ENCODE measurements at regions not wholly inside any gene's neighbourhood (a gene's known extent, or its start where the extent isn't known, plus 50 kb on each side); places are given as distances from the start of the nearest gene placed in this dataset.

- no peak for DNase-seq (ENCODE audit: low spot score)
Observed at GRCh38 chr5:125202353-125202752, 455.9 kb upstream of the ZNF608 start.

- no peak for DNase-seq (ENCODE audit: low spot score)
Observed at GRCh38 chr5:125202871-125203438, 456.5 kb upstream of the ZNF608 start.

GRCh38 chr5:125203912-125204311 lies 457.5 kb upstream of the ZNF608 start:
- DNase-seq (ENCODE audit: low spot score) = no peak

GRCh38 chr5:125205601-125206225 lies 459.3 kb upstream of the ZNF608 start:
- DNase-seq (ENCODE audit: low spot score) = peak; percentile 68

GRCh38 chr5:125207856-125208255 lies 461.4 kb upstream of the ZNF608 start:
- no peak for DNase-seq (ENCODE audit: low spot score)

GRCh38 chr5:125209650-125210049 lies 463.2 kb upstream of the ZNF608 start:
- peak; percentile 85 for DNase-seq (ENCODE audit: low spot score)

GRCh38 chr5:125210242-125210947 lies 464.0 kb upstream of the ZNF608 start:
- no peak for DNase-seq (ENCODE audit: low spot score)

- DNase-seq (ENCODE audit: low spot score) = no peak
Observed at GRCh38 chr5:125214080-125214479, 467.6 kb upstream of the ZNF608 start.

- DNase-seq (ENCODE audit: low spot score) = no peak
Observed at GRCh38 chr5:125215593-125215992, 469.2 kb upstream of the ZNF608 start.

GRCh38 chr5:125219710-125220109 lies 473.3 kb upstream of the ZNF608 start:
- no peak for DNase-seq (ENCODE audit: low spot score)

- no peak for DNase-seq (ENCODE audit: low spot score)
Observed at GRCh38 chr5:125220284-125220683, 473.8 kb upstream of the ZNF608 start.

GRCh38 chr5:125222597-125223240 lies 476.3 kb upstream of the ZNF608 start:
- no peak for DNase-seq (ENCODE audit: low spot score)

- DNase-seq (ENCODE audit: low spot score) = no peak
Observed at GRCh38 chr5:125225424-125225823, 479.0 kb upstream of the ZNF608 start.

GRCh38 chr5:125226825-125227224 lies 480.4 kb upstream of the ZNF608 start:
- DNase-seq (ENCODE audit: low spot score) = no peak

- peak; percentile 54 for DNase-seq (ENCODE audit: low spot score)
Observed at GRCh38 chr5:125227333-125228095, 481.1 kb upstream of the ZNF608 start.

GRCh38 chr5:125228363-125229070 lies 482.1 kb upstream of the ZNF608 start:
- DNase-seq (ENCODE audit: low spot score) = no peak

- DNase-seq (ENCODE audit: low spot score) = no peak
Observed at GRCh38 chr5:125229556-125229955, 483.1 kb upstream of the ZNF608 start.

- peak; percentile 78 for DNase-seq (ENCODE audit: low spot score)
Observed at GRCh38 chr5:125232779-125233230, 486.4 kb upstream of the ZNF608 start.

- DNase-seq (ENCODE audit: low spot score) = no peak
Observed at GRCh38 chr5:125233944-125234343, 487.5 kb upstream of the ZNF608 start.

- DNase-seq (ENCODE audit: low spot score) = no peak
Observed at GRCh38 chr5:125236007-125236406, 489.6 kb upstream of the ZNF608 start.

GRCh38 chr5:125236981-125237380 lies 490.5 kb upstream of the ZNF608 start:
- DNase-seq (ENCODE audit: low spot score) = no peak
